SU-DHL-6 (cell line): ENCODE measurements at regions not wholly inside any gene's neighbourhood (a gene's known extent, or its start where the extent isn't known, plus 50 kb on each side); places are given as distances from the start of the nearest gene placed in this dataset.

Source experiments
- CTCF ChIP-seq: fragments of 200-600 bp; sonication (generic); IDR thresholded peaks from one replicate; pipeline ENCODE4 v1.5.1; 2017; ENCODE audit warnings: antibody characterized with exemption, mild to moderate bottlenecking, low read length, moderate library complexity; ENCODE audit not compliant: insufficient read depth, poor library complexity, severe bottlenecking
- EZH2phosphoT487 ChIP-seq: fragments of 200-600 bp; sonication (generic), shearing (Covaris generic); conservative IDR thresholded peaks from 2 replicates; pipeline ENCODE4 v1.6.1; 2018; ENCODE audit warnings: mild to moderate bottlenecking, antibody characterized with exemption, low read length, moderate library complexity, mixed read lengths

- no peak for TF ChIP-seq CTCF
- no peak for TF ChIP-seq EZH2phosphoT487
Measured at GRCh38 chrX:120742946-120743665, 113.3 kb upstream of the C1GALT1C1 start.
